AG04450 (cell line): ENCODE measurements at regions not wholly inside any gene's neighbourhood (a gene's known extent, or its start where the extent isn't known, plus 50 kb on each side); places are given as distances from the start of the nearest gene placed in this dataset.

Source experiments
- CTCF ChIA-PET: fragments of 300-600, 350-600 bp; formaldehyde crosslinking; extraction: SDS; loops from one replicate; lab custom pipeline; 2022; ENCODE audit warnings: antibody characterized with exemption, inconsistent platforms; lab: Charles Lee
- POLR2A ChIA-PET: fragments of 350-600 bp; formaldehyde crosslinking; extraction: SDS; loops from one replicate; lab custom pipeline; 2021; ENCODE audit warnings: antibody characterized with exemption, inconsistent platforms; lab: Yijun Ruan, JAX
- DNase-seq: peaks from one replicate; pipeline ENCODE4 v3.0.0-alpha.2; 2011; ENCODE audit warnings: low read depth, low spot score
- H3K27ac ChIP-seq: one replicate; pipeline ENCODE4 v1.5.1; 2012; ENCODE audit warnings: low read depth, low read length, control low read depth
- H3K27me3 ChIP-seq: one replicate; pipeline ENCODE4 v1.6.0; 2012; ENCODE audit warnings: low read length; ENCODE audit not compliant: control insufficient read depth, insufficient read depth
- H3K4me3 ChIP-seq: 2 replicates; pipeline ENCODE4 v1.5.1; 2011; ENCODE audit warnings: mild to moderate bottlenecking, low read depth, low read length, control low read depth
- H3K9me3 ChIP-seq: 2 replicates; pipeline ENCODE4 v1.5.1; 2012; ENCODE audit warnings: low read length; ENCODE audit not compliant: control insufficient read depth, insufficient read depth
- TF ChIP-seq, protein P1 (sequence below): IDR thresholded peaks from 2 replicates; pipeline ENCODE4 v1.5.1; 2011; ENCODE audit warnings: low read depth, low read length, control low read depth, inconsistent platforms

DNA sequence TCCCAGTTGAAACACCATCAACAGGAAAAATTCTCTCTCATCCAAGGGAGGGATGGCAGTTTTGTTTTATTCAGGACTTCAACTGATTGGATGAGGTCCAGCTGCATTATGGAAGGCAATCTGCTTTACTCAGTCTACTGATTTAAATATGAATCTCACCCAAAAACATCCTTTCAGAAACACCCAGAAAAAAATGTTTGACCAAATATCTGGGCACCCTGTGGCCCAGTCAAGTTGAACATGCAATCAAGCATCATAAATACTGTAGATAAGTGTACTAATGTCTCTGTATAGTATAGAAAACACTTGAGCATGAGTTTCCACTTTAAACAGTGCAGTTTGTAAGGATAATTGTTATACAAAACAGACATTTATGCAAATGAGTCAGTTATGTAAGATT is 753.2 kb downstream of the ARAP2 start:
- Histone ChIP-seq H3K9me3 (peaks cover 19% of the 10 kb centered on the region), H3K4me3 (no peak overlapping the region), H3K27me3 (no peaks in the 10 kb centered on the region), H3K27ac (no peak overlapping the region)
- ChIA-PET CTCF (no interaction called here), POLR2A (no interaction called here)
- no peak for DNase-seq
- TF ChIP-seq, protein P1, sequence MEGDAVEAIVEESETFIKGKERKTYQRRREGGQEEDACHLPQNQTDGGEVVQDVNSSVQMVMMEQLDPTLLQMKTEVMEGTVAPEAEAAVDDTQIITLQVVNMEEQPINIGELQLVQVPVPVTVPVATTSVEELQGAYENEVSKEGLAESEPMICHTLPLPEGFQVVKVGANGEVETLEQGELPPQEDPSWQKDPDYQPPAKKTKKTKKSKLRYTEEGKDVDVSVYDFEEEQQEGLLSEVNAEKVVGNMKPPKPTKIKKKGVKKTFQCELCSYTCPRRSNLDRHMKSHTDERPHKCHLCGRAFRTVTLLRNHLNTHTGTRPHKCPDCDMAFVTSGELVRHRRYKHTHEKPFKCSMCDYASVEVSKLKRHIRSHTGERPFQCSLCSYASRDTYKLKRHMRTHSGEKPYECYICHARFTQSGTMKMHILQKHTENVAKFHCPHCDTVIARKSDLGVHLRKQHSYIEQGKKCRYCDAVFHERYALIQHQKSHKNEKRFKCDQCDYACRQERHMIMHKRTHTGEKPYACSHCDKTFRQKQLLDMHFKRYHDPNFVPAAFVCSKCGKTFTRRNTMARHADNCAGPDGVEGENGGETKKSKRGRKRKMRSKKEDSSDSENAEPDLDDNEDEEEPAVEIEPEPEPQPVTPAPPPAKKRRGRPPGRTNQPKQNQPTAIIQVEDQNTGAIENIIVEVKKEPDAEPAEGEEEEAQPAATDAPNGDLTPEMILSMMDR, result no peak

DNA sequence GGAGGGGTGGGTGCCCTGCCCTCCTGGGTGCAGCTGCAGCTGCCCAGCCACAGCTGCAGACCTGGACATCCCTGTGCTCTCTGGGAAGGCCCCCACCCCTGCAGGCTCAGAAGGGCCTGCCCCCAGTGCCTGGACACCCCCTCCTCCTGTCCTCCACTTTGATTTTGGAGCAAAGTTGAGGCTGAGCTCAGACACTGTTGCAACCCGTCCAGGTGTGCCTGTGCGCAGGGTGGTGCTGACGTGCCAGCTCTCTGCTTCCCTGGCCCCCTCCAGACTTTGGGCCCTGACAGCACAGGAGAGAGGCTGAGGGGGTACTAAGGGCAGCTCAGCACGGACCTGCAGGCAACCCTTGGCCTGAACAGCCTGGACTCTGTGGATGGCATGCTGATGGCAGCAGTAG is 750.3 kb downstream of the ARAP2 start:
- TF ChIP-seq, protein P1, result no peak
- H3K4me3 ChIP-seq, result no peak overlapping the region
- CTCF ChIA-PET, result no interaction called here

DNA sequence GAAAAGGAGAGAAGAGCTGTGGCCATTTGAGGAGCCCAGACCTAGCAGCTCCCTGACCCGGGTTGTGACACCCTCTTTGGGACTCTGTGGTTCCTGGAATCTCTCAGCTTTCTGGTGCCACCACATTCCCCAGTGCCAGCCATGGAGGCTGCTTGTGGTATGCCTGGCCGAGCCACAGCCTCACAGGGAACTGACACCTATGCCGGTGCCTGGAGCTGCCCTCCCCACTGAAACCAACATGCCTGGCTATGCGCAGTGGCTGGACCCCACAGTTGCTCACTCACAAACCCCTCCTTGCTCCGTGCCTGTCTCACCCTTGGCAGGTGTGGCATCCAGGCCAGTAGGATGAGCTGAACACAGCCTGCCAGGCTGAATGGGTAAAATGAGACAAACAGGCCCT is 749.4 kb downstream of the ARAP2 start:
- TF ChIP-seq, protein P1, result no peak
- peaks cover 17% of the 10 kb centered on the region for H3K9me3 ChIP-seq
- POLR2A ChIA-PET, result no interaction called here
- H3K4me3 ChIP-seq, result no peak overlapping the region
- no peak overlapping the region for H3K27ac ChIP-seq
- CTCF ChIA-PET, result no interaction called here
- H3K27me3 ChIP-seq, result no peaks in the 10 kb centered on the region
- no peak for DNase-seq

More for the DNA sequence above, 750.3 kb downstream of the ARAP2 start:
- DNase-seq, result no peak
- Histone ChIP-seq H3K27ac (no peak overlapping the region), H3K9me3 (peaks cover 17% of the 10 kb centered on the region), H3K27me3 (no peaks in the 10 kb centered on the region)
- POLR2A ChIA-PET, result no interaction called here

DNA sequence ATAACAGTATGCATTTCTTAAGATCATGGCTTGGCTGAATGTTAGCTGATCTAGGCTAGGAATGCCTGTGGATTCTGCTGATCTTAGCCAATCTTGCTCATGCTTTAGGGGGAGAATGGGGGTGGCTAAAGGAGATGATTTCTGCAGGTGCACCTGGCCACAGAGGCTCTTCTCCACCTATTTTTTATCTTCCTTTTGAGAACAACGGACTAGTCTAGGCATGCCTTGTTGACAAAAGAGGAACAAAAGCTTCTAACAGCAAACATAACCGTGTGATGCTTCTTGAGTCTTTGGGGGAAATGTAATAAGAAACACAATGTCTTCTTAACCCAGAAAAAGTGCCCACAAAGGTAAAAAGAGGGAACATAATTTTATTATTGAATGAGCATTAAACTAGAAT is 743.5 kb downstream of the ARAP2 start:
- ChIA-PET POLR2A (no interaction called here), CTCF (no interaction called here)
- H3K27ac ChIP-seq, result no peak overlapping the region
- no peaks in the 10 kb centered on the region for H3K9me3 ChIP-seq
- no peaks in the 10 kb centered on the region for H3K27me3 ChIP-seq
- no peak overlapping the region for H3K4me3 ChIP-seq
- TF ChIP-seq, protein P1, result no peak
- DNase-seq, result no peak

DNA sequence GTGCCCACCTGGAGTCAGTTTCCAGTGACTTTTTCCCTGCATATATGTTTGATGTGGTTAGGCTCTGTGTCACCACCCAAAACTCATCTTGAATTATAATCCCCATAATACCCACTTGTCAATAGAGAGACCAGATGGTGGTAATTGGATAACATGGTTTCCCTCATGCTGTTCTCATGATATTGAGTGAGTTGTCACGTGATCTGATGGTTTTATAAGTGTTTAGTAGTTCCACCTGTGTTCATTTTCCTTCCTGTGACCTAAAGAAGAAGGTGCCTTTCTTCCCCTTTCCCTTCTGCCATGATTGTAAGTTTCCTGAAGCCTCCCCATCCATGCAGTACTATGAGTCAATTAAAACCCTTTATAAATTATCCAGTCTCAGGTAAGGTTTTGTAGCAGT is 740.9 kb downstream of the ARAP2 start:
- ChIA-PET POLR2A (no interaction called here), CTCF (no interaction called here)
- no peaks in the 10 kb centered on the region for H3K9me3 ChIP-seq
- TF ChIP-seq, protein P1, result no peak
- no peak overlapping the region for H3K4me3 ChIP-seq
- H3K27me3 ChIP-seq, result no peaks in the 10 kb centered on the region
- DNase-seq, result no peak
- no peak overlapping the region for H3K27ac ChIP-seq
